Pancreas (tissue), 10 donors: ENCODE measurements at regions not wholly inside any gene's neighbourhood (a gene's known extent, or its start where the extent isn't known, plus 50 kb on each side); places are given as distances from the start of the nearest gene placed in this dataset.

ENCODE experiments used
- ATAC-seq, 4 donors: fragments of 200-7000 bp; cut with Tn5 transposase; one replicate each; pipeline versions ENCODE4 v1.8.0 to v1.9.1; 2020; ENCODE audit warnings: mild to moderate bottlenecking in 4 of 4, moderate library complexity in 4 of 4
- DNase-seq, 6 donors: peaks; one replicate each; pipeline ENCODE4 v3.0.0-alpha.2; 2020
- FAIRE-seq: peaks from 2 replicates; lab custom pipeline; 2012; peaks lifted over from hg19 to GRCh38; lab: Jason Lieb, UNC
- H3K27ac ChIP-seq, 4 donors: fragments of 200-600 bp; sonication (generic); 1 replicate in 3 of 4; 2 replicates in 1 of 4; pipeline versions ENCODE4 v1.5.0 to v1.8.0; 2020
- H3K27me3 ChIP-seq, 4 donors: fragments of 200-600 bp; one replicate each; pipeline ENCODE4 v1.8.0; 2021
- H3K36me3 ChIP-seq, 3 donors: fragments of 200-600 bp; sonication (generic) in 1 of 3; one replicate each; pipeline versions ENCODE4 v1.5.0 to v1.8.0; 2020 to 2021
- H3K4me1 ChIP-seq, 3 donors: fragments of 200-600 bp; one replicate each; pipeline ENCODE4 v1.8.0; 2021
- H3K4me3 ChIP-seq, 4 donors: fragments of 200-600 bp; sonication (generic) in 2 of 4; one replicate each; pipeline versions ENCODE4 v1.5.0 to v1.8.0; 2020 to 2021
- H3K9me3 ChIP-seq, 4 donors: fragments of 200-600 bp; one replicate each; pipeline ENCODE4 v1.8.0; 2021
- WGBS, 2 donors: extraction: QIAGEN DNeasy Blood & Tissue Kit; methylation state at CpG; one replicate each; pipeline ENCODE4 v1.1.7; 2013; 5-methylcytosine and 5-hydroxymethylcytosine counted together
- intact Hi-C, 3 donors: fragments of 100-400 bp; cut with DNase I; formaldehyde crosslinking; loops; one replicate each; pipeline versions ENCODE4 v1.11.1 to v1.14.2; 2022
- TF ChIP-seq, protein P1 (sequence below), 4 donors: fragments of 200-600 bp; sonication (generic) in 3 of 4; IDR thresholded peaks; one replicate each; pipeline versions ENCODE4 v1.5.0 to v1.8.0; 2021; ENCODE audit warnings: antibody characterized with exemption in 4 of 4
- donor health status: healthy with polysubstance abuse.
- donor health status: DM: no; HTN: no; CAD: no; lungs with moderate emphysema.
- donor health status: DM: no; HTN: no; CAD: no.
- donor health status: control.
- donor health status: control.
- donor health status: Bipolar disorder and iron deficiency.
- donor health status: DM: yes; HTN: yes; CAD: no.
- donor health status: DM: no; HTN: no; CAD: no.
- donor health status: DM: no; HTN: no; CAD: no.
- donor health status: DM: yes; HTN: yes; CAD: no.

DNA sequence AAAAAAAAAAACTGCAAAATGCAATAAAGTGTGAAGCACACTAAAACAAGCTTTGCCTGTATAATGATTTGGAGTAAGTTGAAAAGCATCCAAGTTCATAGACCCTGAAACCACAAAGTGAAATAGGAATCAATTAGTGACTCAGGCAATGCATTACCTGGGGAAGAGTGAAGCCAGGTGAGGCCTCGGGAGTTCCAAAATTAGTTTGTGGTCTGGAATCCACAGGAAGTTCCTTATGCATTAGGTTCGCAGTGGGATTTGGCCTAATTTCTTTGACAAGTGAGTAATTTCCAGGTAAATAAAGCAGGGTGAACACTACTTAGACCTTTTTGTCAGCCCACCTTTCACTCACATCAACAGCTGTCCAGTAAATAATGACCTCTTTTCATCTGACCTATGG is 490.8 kb downstream of the CBLN4 start:
- Histone ChIP-seq H3K4me3 (no peak overlapping the region), H3K4me1 (no peaks in the 10 kb centered on the region), H3K9me3 (no peaks in the 10 kb centered on the region), H3K27ac (no peak overlapping the region), H3K36me3 (no peaks in the 10 kb centered on the region), H3K27me3 (no peaks in the 10 kb centered on the region)
- 46 to 51% methylated on average over 2 of the region's 2 CpGs for WGBS, 2 donors
- FAIRE-seq, result no peak
- intact Hi-C loops, result no loop called here
- TF ChIP-seq, protein P1, sequence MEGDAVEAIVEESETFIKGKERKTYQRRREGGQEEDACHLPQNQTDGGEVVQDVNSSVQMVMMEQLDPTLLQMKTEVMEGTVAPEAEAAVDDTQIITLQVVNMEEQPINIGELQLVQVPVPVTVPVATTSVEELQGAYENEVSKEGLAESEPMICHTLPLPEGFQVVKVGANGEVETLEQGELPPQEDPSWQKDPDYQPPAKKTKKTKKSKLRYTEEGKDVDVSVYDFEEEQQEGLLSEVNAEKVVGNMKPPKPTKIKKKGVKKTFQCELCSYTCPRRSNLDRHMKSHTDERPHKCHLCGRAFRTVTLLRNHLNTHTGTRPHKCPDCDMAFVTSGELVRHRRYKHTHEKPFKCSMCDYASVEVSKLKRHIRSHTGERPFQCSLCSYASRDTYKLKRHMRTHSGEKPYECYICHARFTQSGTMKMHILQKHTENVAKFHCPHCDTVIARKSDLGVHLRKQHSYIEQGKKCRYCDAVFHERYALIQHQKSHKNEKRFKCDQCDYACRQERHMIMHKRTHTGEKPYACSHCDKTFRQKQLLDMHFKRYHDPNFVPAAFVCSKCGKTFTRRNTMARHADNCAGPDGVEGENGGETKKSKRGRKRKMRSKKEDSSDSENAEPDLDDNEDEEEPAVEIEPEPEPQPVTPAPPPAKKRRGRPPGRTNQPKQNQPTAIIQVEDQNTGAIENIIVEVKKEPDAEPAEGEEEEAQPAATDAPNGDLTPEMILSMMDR (IDR thresholded peaks at IDR 0.05), result no peak
- DNase-seq, result no peak
- ATAC-seq, result no peak

DNA sequence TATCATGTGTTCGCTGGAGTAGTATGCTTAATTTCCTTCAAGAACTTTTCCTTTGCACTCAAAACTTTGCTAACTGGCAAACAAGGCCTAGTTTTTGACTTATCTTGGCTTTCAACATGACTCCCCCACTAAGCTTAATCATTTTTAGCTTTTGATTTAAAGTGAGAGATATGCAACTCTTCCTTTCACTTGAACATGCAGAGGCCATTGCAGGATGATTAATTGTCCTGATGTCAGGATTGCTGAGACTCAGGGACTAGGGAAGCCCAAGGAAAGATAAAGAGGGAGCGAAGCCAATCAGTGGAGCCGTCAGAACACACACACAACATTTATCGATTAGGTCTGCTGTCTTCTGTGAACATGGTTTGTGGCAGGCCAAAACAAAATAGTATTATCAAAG is 491.4 kb downstream of the CBLN4 start:
- intact Hi-C loops, result no loop called here
- TF ChIP-seq, protein P1 (IDR thresholded peaks at IDR 0.05), result no peak
- Histone ChIP-seq H3K36me3 (no peaks in the 10 kb centered on the region), H3K27ac (no peak overlapping the region), H3K4me3 (no peak overlapping the region), H3K4me1 (no peaks in the 10 kb centered on the region), H3K9me3 (no peaks in the 10 kb centered on the region), H3K27me3 (no peaks in the 10 kb centered on the region)
- no peak for DNase-seq
- 37 to 41% methylated on average over 4 of the region's 4 CpGs for WGBS, 2 donors
- no peak for ATAC-seq
- FAIRE-seq, result no peak

DNA sequence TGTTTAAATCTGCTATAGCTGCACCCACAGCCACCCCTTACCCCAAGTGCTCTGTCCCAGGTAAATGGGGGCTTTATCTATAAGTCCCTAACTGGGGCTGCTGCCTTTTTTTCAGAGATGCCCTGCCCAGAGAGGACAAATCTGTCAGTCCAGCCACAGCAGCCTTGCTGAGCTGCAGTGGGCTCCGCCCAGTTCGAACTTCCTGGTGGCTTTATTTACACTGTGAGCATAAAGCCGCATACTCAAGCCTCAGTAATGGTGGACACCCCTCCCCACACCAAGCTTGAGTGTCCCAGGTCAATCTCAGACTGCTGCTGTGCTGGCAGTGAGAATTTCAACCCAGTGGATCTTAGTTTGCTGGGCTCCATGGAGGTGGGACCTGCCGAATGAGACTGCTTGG is 505.2 kb downstream of the CBLN4 start:
- FAIRE-seq (no peak), DNase-seq (no peak), ATAC-seq (no peak)
- TF ChIP-seq, protein P1 (IDR thresholded peaks at IDR 0.05), result no peak
- Histone ChIP-seq H3K4me1 (no peaks in the 10 kb centered on the region), H3K36me3 (no peaks in the 10 kb centered on the region), H3K27ac (no peak overlapping the region), H3K27me3 (no peaks in the 10 kb centered on the region), H3K4me3 (no peak overlapping the region), H3K9me3 (no peaks in the 10 kb centered on the region)
- WGBS, 2 donors, result 46 to 56% methylated on average over 4 of the region's 4 CpGs
- intact Hi-C loops, result no loop called here

DNA sequence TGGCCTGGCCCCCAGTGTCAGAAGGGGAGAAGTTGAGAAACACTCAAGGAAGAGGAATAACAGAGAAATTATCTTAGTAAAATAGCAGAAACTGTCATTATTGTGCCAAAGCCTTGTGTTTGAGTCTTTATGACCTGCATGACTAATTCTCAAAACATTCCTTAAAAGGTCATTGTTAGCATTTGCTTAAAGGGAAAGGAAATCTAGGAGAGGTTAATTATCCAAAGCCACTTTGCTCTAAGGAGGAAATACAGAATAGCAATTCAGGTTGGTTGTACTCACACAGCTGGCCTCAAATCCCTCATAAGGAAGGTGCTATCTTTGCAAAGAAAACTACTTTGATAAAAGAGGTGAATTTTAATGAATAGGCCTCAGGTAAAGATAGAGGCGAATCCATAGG is 516.7 kb downstream of the CBLN4 start:
- ATAC-seq (no peak), FAIRE-seq (no peak), DNase-seq (no peak)
- WGBS, 2 donors, result 58 to 72% methylated on average over 1 of the region's 1 CpG
- no peak overlapping the region for H3K27ac ChIP-seq
- H3K4me3 ChIP-seq, result no peak overlapping the region
- no peaks in the 10 kb centered on the region for H3K36me3 ChIP-seq
- H3K9me3 ChIP-seq, result no peaks in the 10 kb centered on the region
- no peaks in the 10 kb centered on the region for H3K4me1 ChIP-seq
- H3K27me3 ChIP-seq, result no peaks in the 10 kb centered on the region
- TF ChIP-seq, protein P1 (IDR thresholded peaks at IDR 0.05), result no peak
- intact Hi-C loops, result no loop called here

DNA sequence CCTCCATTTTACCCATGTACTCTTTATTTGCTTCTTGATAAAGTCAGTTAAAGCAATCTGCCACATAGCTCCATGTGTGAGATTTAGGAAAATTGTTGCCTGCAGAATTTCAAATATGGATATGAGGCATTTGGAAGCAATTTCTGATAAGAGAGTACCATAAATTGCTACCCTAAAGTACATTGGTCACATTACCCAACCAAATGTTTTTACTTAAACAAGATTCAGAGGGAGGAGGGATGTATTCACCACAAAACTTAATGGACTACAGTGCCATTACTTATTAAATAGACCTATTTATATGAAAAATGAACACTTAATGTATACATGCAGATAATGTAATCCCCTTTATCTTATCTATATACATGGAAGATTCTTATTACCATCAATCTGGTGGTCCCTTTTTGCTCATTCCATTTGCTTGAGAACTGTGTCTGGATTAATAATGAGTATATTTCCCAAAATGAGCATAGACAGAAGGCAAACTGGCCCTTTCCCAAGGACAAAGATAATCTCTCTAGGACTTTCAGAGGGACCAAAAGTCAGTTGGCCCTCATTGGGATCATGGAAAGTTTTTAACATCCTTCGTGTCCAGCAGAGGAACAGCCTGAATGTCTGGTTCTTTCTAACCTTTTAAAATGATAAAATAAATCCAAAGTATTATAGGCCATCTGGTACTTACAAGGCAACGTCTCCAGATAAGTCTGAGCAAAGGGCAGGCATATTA is 526.4 kb downstream of the CBLN4 start:
- H3K27me3 ChIP-seq, result no peaks in the 10 kb centered on the region
- H3K9me3 ChIP-seq, result no peaks in the 10 kb centered on the region
- no peaks in the 10 kb centered on the region for H3K4me1 ChIP-seq
- DNase-seq, result no peak
- FAIRE-seq, result no peak
- no peak overlapping the region for H3K27ac ChIP-seq
- WGBS, 2 donors, result 30 to 60% methylated on average over 2 of the region's 2 CpGs
- no peak overlapping the region for H3K4me3 ChIP-seq
- TF ChIP-seq, protein P1 (IDR thresholded peaks at IDR 0.05), result no peak
- intact Hi-C loops, result no loop called here
- ATAC-seq, result no peak
- no peaks in the 10 kb centered on the region for H3K36me3 ChIP-seq
